ENCODE measurements at regions not wholly inside any gene's neighbourhood (a gene's known extent, or its start where the extent isn't known, plus 50 kb on each side); places are given as distances from the start of the nearest gene placed in this dataset.

GRCh38 chrY:13019486-13019885, 114.8 kb downstream of the DDX3Y start:
- TF ChIP-seq CTCF (IDR thresholded peaks at IDR 0.05), result no peak
- no peak for TF ChIP-seq POLR2A (IDR thresholded peaks at IDR 0.05)
